Natural killer cell treated with Interleukin-12 subunit alpha and Interleukin-12 subunit beta and Interleukin-15 and Interleukin-18, amount 100 ng/mL, for 72 hours (primary cell): ENCODE measurements at regions not wholly inside any gene's neighbourhood (a gene's known extent, or its start where the extent isn't known, plus 50 kb on each side); places are given as distances from the start of the nearest gene placed in this dataset.

ENCODE experiments used
- ATAC-seq, 2 donors: fragments of 150-1000 bp; cut with Tn5 transposase in 1 of 2; sonication (Bioruptor Pico), chemical (Tn5 transposase) in 1 of 2; 2 replicates each; pipeline ENCODE4 v1.10.0; 2021
- DNase-seq: peaks from one replicate; pipeline ENCODE4 v3.0.0; 2022; ENCODE audit warnings: low spot score
- H3K27ac Mint-ChIP-seq, 2 donors: 1 replicate in 1 of 2; 2 replicates in 1 of 2; pipeline ENCODE4 v1.8.0; 2022; ENCODE audit warnings: mixed read lengths in 2 of 2, mild to moderate bottlenecking in 1 of 2, moderate library complexity in 1 of 2
- H3K27me3 Mint-ChIP-seq, 2 donors: 1 replicate in 1 of 2; 2 replicates in 1 of 2; pipeline ENCODE4 v1.8.0; 2022; ENCODE audit warnings: mixed read lengths in 2 of 2
- H3K36me3 Mint-ChIP-seq: one replicate; pipeline ENCODE4 v1.8.0; 2022; ENCODE audit warnings: mixed read lengths
- H3K4me1 Mint-ChIP-seq, 2 donors: 1 replicate in 1 of 2; 2 replicates in 1 of 2; pipeline ENCODE4 v1.8.0; 2022; ENCODE audit warnings: low read depth in 2 of 2, mixed read lengths in 2 of 2, mild to moderate bottlenecking in 1 of 2
- H3K4me3 Mint-ChIP-seq: one replicate; pipeline ENCODE4 v1.8.0; 2022; ENCODE audit warnings: mixed read lengths
- H3K9me3 Mint-ChIP-seq: 2 replicates; pipeline ENCODE4 v1.8.0; 2022; ENCODE audit warnings: mixed read lengths

DNA sequence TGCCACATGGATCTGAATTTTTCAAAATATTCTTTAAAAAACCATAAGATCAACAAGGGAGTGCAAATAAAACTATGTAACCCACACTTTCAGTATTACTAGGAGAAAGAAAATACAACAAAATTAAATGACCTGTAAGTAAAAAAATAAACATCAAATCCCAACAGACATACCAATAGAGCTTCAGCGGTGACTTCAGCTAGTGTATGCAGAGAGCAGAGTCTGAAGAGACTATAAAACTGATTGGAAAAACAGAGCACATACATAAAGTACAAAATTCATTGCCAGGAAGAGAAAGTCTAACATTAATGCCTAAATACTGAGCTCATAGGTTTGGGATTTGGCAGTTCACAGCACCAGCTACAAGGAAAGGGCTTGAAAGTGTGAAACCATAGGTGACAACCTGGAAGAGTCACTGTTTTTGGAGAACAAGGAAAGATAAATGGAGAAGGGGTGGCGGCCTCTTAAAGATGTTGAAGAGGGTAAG, 291.1 kb downstream of the LMO7 start:
- H3K9me3 Mint-ChIP-seq: peaks cover 3% of the 10 kb centered on the region
- H3K27ac Mint-ChIP-seq: no peak overlapping the region
- ATAC-seq (no peak), DNase-seq (no peak)
- H3K27me3 Mint-ChIP-seq: peaks cover 2 to 7% of the 10 kb centered on the region in 2 donors
- H3K4me1 Mint-ChIP-seq: no peaks in the 10 kb centered on the region
- H3K4me3 Mint-ChIP-seq: no peak overlapping the region
- no peaks in the 10 kb centered on the region for H3K36me3 Mint-ChIP-seq

DNA sequence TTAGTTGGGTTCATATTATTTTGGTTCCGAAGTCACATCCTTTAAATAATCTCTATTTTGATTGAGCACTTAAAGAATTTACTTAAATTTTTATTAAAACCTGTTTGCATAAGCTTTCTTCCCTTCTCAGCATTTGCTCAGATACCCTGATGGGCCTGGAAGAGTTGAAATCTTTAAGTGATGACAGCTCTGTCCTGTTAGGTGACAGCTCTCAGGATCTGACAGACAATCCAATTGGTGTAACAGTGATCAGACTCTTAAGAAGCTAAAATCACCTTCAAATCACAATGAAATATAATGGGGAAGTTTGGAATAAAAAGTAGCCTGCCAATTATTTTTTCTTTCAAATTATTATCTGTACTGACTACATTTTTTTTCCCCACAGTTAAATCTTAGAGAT, 284.4 kb downstream of the LMO7 start:
- Mint-ChIP-seq H3K4me1 (no peaks in the 10 kb centered on the region), H3K4me3 (no peak overlapping the region), H3K9me3 (peaks cover 11% of the 10 kb centered on the region), H3K36me3 (no peaks in the 10 kb centered on the region), H3K27ac (no peak overlapping the region), H3K27me3 (peaks cover 2 to 7% of the 10 kb centered on the region in 2 donors)
- DNase-seq: no peak
- ATAC-seq: no peak

DNA sequence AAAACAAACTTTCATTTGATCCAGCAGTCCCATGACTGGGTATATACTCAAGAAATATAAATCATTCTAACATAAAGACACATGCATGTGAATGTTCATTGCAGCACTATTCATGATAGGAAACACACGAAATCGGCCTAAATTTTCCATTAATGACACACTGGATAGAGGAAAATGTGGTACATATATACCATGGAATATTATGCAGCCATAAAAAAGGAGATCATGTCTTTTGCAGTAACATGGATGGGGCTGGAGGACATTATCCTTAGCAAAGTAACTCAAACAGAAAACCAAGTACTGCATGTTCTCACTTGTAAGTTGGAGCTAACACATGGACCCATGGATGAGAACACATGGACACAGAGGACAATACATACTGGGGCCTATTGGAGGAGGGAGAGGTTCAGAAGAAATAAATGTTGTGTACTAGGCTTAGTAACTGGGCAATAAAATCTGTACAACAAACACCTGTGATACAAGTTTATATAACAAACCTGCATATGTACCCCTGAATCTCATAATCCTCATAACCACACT, 283.6 kb downstream of the LMO7 start:
- Mint-ChIP-seq H3K27me3 (peaks cover 2 to 7% of the 10 kb centered on the region in 2 donors), H3K9me3 (peaks cover 11% of the 10 kb centered on the region), H3K4me1 (no peaks in the 10 kb centered on the region)

GRCh38 chr13:75915066-75915465, 278.9 kb downstream of the LMO7 start:
- H3K27me3 Mint-ChIP-seq: peaks cover 0 to 2% of the 10 kb centered on the region in 2 donors
- ATAC-seq: no peak
- no peaks in the 10 kb centered on the region for H3K4me1 Mint-ChIP-seq
- H3K27ac Mint-ChIP-seq: no peak overlapping the region
- H3K36me3 Mint-ChIP-seq: no peaks in the 10 kb centered on the region
- no peak for DNase-seq
- H3K4me3 Mint-ChIP-seq: no peak overlapping the region
- peaks cover 6% of the 10 kb centered on the region for H3K9me3 Mint-ChIP-seq

More for the DNA sequence above, 283.6 kb downstream of the LMO7 start:
- no peaks in the 10 kb centered on the region for H3K36me3 Mint-ChIP-seq
- H3K27ac Mint-ChIP-seq: no peak overlapping the region
- DNase-seq: no peak
- no peak for ATAC-seq
- H3K4me3 Mint-ChIP-seq: no peak overlapping the region

GRCh38 chr13:75913925-75914324, 277.8 kb downstream of the LMO7 start:
- H3K27ac Mint-ChIP-seq: no peak overlapping the region
- peaks cover 0 to 2% of the 10 kb centered on the region in 2 donors for H3K27me3 Mint-ChIP-seq
- no peaks in the 10 kb centered on the region for H3K9me3 Mint-ChIP-seq
- no peak overlapping the region for H3K4me3 Mint-ChIP-seq
- H3K4me1 Mint-ChIP-seq: no peaks in the 10 kb centered on the region
- no peak for DNase-seq
- H3K36me3 Mint-ChIP-seq: no peaks in the 10 kb centered on the region
- ATAC-seq: no peak

DNA sequence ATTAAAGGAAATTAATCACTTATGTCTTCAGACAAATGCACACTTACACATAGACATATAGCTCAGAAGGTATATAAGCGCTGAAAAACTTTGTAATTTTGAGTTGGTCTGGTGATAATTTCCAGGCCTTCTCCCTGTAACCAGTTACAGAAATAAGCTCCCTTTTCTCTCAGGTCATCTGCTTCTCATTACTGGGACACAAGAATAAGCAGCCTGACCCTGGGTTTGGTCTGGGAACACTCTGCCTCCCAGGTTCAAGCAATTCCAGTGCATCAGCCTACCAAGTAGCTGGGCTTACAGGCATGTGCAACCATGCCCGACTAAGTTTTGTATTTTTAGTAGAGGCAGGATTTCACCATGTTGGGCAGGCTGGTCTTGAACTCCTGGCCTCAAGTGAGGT, 274.5 kb downstream of the LMO7 start:
- no peaks in the 10 kb centered on the region for H3K4me1 Mint-ChIP-seq
- no peak overlapping the region for H3K27ac Mint-ChIP-seq
- no peak for ATAC-seq
- H3K36me3 Mint-ChIP-seq: no peaks in the 10 kb centered on the region
- no peak for DNase-seq
- H3K4me3 Mint-ChIP-seq: no peak overlapping the region
- peaks cover 2 to 17% of the 10 kb centered on the region in 2 donors for H3K27me3 Mint-ChIP-seq
- no peaks in the 10 kb centered on the region for H3K9me3 Mint-ChIP-seq
